ENCODE measurements at regions not wholly inside any gene's neighbourhood (a gene's known extent, or its start where the extent isn't known, plus 50 kb on each side); places are given as distances from the start of the nearest gene placed in this dataset.

DNA sequence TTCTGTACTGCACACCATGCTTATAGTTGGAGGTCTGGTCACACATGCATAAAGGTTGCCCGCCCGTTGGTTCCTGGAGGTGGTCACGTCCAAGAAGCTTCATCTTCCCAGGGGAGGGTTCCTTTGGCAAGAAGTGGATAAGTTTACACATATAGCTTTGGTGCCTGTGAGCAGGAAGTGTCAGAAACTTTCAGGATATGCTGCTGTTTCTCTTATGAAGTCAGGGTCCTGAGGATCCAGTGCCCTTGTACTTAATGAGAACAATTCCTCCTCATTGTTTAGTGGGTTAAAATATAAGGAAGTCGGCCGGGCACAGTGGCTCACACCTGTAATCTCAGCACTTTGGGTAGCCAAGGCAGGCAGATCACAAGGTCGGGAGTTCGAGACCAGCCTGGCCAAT lies 115.5 kb upstream of the DUSP22 start:
- no peak for TF ChIP-seq POLR2A (IDR thresholded peaks at IDR 0.05)
- TF ChIP-seq, protein P1, sequence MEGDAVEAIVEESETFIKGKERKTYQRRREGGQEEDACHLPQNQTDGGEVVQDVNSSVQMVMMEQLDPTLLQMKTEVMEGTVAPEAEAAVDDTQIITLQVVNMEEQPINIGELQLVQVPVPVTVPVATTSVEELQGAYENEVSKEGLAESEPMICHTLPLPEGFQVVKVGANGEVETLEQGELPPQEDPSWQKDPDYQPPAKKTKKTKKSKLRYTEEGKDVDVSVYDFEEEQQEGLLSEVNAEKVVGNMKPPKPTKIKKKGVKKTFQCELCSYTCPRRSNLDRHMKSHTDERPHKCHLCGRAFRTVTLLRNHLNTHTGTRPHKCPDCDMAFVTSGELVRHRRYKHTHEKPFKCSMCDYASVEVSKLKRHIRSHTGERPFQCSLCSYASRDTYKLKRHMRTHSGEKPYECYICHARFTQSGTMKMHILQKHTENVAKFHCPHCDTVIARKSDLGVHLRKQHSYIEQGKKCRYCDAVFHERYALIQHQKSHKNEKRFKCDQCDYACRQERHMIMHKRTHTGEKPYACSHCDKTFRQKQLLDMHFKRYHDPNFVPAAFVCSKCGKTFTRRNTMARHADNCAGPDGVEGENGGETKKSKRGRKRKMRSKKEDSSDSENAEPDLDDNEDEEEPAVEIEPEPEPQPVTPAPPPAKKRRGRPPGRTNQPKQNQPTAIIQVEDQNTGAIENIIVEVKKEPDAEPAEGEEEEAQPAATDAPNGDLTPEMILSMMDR (IDR thresholded peaks at IDR 0.05 in 8 of 11, conservative IDR thresholded peaks at IDR 0.05 in 3 of 11): no peak
